ENCODE measurements at regions not wholly inside any gene's neighbourhood (a gene's known extent, or its start where the extent isn't known, plus 50 kb on each side); places are given as distances from the start of the nearest gene placed in this dataset.

- H3K36me3 ChIP-seq (ENCODE audit: insufficient read depth, low read length) = no peaks in the 10 kb centered on the region
- no peak overlapping the region for H3K4me3 Mint-ChIP-seq (ENCODE audit: unreplicated experiment)
- FAIRE-seq (no peak), DNase-seq (ENCODE audit: low read depth) (peak; percentile 33)
- peaks cover 8% of the 10 kb centered on the region for H3K4me1 Mint-ChIP-seq (ENCODE audit: low read depth, unreplicated experiment)
- H3K27me3 Mint-ChIP-seq (ENCODE audit: low read depth, unreplicated experiment) = no peaks in the 10 kb centered on the region
- no peaks in the 10 kb centered on the region for H3K9me3 ChIP-seq (ENCODE audit: insufficient read depth, low read depth, low read length)
- no peaks in the 10 kb centered on the region for H3K27me3 ChIP-seq (ENCODE audit: insufficient read depth, low read length)
- H3K36me3 Mint-ChIP-seq (ENCODE audit: low read depth, unreplicated experiment) = no peaks in the 10 kb centered on the region
- H3K9ac ChIP-seq (ENCODE audit: low read length) = no peak overlapping the region
- TF ChIP-seq EZH2 (IDR thresholded peaks at IDR 0.05; ENCODE audit: insufficient read depth, low read length) (no peak), CTCF (IDR thresholded peaks at IDR 0.05; ENCODE audit: insufficient read depth, low read depth, low read length) (no peak)
- no peak overlapping the region for H3K4me3 ChIP-seq (ENCODE audit: insufficient read depth, low read depth, low read length)
- no peak overlapping the region for H3K4me2 ChIP-seq (ENCODE audit: low read length)
- no peaks in the 10 kb centered on the region for H4K20me1 ChIP-seq (ENCODE audit: insufficient read depth, low read length)
- H3K9me3 Mint-ChIP-seq (ENCODE audit: unreplicated experiment) = no peaks in the 10 kb centered on the region
- peak overlapping the region; percentile 59 for H3K27ac Mint-ChIP-seq (ENCODE audit: unreplicated experiment)
- no peak overlapping the region for H3K27ac ChIP-seq (ENCODE audit: low read depth, low read length)
- no peaks in the 10 kb centered on the region for H3K79me2 ChIP-seq (ENCODE audit: insufficient read depth, low read length)
- no peak overlapping the region for H2AFZ ChIP-seq (ENCODE audit: low read depth, low read length)
- H3K4me1 ChIP-seq (ENCODE audit: insufficient read depth, low read length) = no peaks in the 10 kb centered on the region
Observed at GRCh38 chr5:105924366-105924765, 1746.4 kb downstream of the EFNA5 start.

DNA sequence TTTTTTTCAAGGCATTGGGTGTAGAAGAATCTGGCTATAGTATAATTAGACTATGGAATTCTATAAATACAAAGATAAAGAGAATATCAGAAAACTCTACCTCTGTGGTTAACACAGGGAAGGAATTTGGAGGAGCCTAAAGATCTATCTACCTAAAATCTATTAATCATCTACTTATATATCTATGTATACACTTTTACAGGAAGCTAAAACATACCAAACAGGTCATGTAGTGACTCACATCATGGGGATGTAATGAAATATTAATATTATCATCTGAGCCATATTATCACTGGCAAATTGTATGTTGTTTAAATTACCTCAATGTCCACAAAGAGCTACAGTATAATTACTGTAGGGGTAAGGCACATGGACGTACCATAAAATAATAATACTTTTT, 1748.2 kb downstream of the EFNA5 start:
- Histone ChIP-seq H3K27me3 (ENCODE audit: insufficient read depth, low read length) (no peaks in the 10 kb centered on the region), H3K4me2 (ENCODE audit: low read length) (no peak overlapping the region), H3K4me1 (ENCODE audit: insufficient read depth, low read length) (no peaks in the 10 kb centered on the region), H3K27ac (ENCODE audit: low read depth, low read length) (no peak overlapping the region), H3K9me3 (ENCODE audit: insufficient read depth, low read depth, low read length) (no peaks in the 10 kb centered on the region), H2AFZ (ENCODE audit: low read depth, low read length) (no peak overlapping the region), H3K4me3 (ENCODE audit: insufficient read depth, low read depth, low read length) (no peak overlapping the region), H4K20me1 (ENCODE audit: insufficient read depth, low read length) (no peaks in the 10 kb centered on the region), H3K79me2 (ENCODE audit: insufficient read depth, low read length) (no peaks in the 10 kb centered on the region), H3K9ac (ENCODE audit: low read length) (no peak overlapping the region), H3K36me3 (ENCODE audit: insufficient read depth, low read length) (no peaks in the 10 kb centered on the region)
- Mint-ChIP-seq H3K27me3 (ENCODE audit: low read depth, unreplicated experiment) (no peaks in the 10 kb centered on the region), H3K36me3 (ENCODE audit: low read depth, unreplicated experiment) (no peaks in the 10 kb centered on the region), H3K4me1 (ENCODE audit: low read depth, unreplicated experiment) (peaks cover 8% of the 10 kb centered on the region), H3K4me3 (ENCODE audit: unreplicated experiment) (no peak overlapping the region), H3K27ac (ENCODE audit: unreplicated experiment) (no peak overlapping the region), H3K9me3 (ENCODE audit: unreplicated experiment) (peaks cover 2% of the 10 kb centered on the region)
- FAIRE-seq = no peak
- DNase-seq (ENCODE audit: low read depth) = no peak
- TF ChIP-seq CTCF (IDR thresholded peaks at IDR 0.05; ENCODE audit: insufficient read depth, low read depth, low read length) = no peak
- no peak for TF ChIP-seq EZH2 (IDR thresholded peaks at IDR 0.05; ENCODE audit: insufficient read depth, low read length)

- FAIRE-seq (no peak), DNase-seq (ENCODE audit: low read depth) (no peak)
- Histone ChIP-seq H3K79me2 (ENCODE audit: insufficient read depth, low read length) (no peaks in the 10 kb centered on the region), H2AFZ (ENCODE audit: low read depth, low read length) (no peak overlapping the region), H3K4me3 (ENCODE audit: insufficient read depth, low read depth, low read length) (no peak overlapping the region), H3K36me3 (ENCODE audit: insufficient read depth, low read length) (no peaks in the 10 kb centered on the region), H3K9ac (ENCODE audit: low read length) (no peak overlapping the region), H3K9me3 (ENCODE audit: insufficient read depth, low read depth, low read length) (no peaks in the 10 kb centered on the region), H3K27me3 (ENCODE audit: insufficient read depth, low read length) (no peaks in the 10 kb centered on the region), H4K20me1 (ENCODE audit: insufficient read depth, low read length) (no peaks in the 10 kb centered on the region), H3K4me2 (ENCODE audit: low read length) (no peak overlapping the region), H3K27ac (ENCODE audit: low read depth, low read length) (no peak overlapping the region), H3K4me1 (ENCODE audit: insufficient read depth, low read length) (no peaks in the 10 kb centered on the region)
- Mint-ChIP-seq H3K4me1 (ENCODE audit: low read depth, unreplicated experiment) (peaks cover 8% of the 10 kb centered on the region), H3K4me3 (ENCODE audit: unreplicated experiment) (no peak overlapping the region), H3K27me3 (ENCODE audit: low read depth, unreplicated experiment) (no peaks in the 10 kb centered on the region), H3K36me3 (ENCODE audit: low read depth, unreplicated experiment) (no peaks in the 10 kb centered on the region), H3K9me3 (ENCODE audit: unreplicated experiment) (peaks cover 2% of the 10 kb centered on the region), H3K27ac (ENCODE audit: unreplicated experiment) (no peak overlapping the region)
- TF ChIP-seq EZH2 (IDR thresholded peaks at IDR 0.05; ENCODE audit: insufficient read depth, low read length) = no peak
- TF ChIP-seq CTCF (IDR thresholded peaks at IDR 0.05; ENCODE audit: insufficient read depth, low read depth, low read length) = no peak
Observed at GRCh38 chr5:105922080-105922479, 1748.7 kb downstream of the EFNA5 start.

Data from astrocyte (in vitro differentiated cells and primary cell).